IMR-90 (cell line): ENCODE measurements at regions not wholly inside any gene's neighbourhood (a gene's known extent, or its start where the extent isn't known, plus 50 kb on each side); places are given as distances from the start of the nearest gene placed in this dataset.

ENCODE experiments used
- POLR2A ChIP-seq: IDR thresholded peaks from 2 replicates; pipeline ENCODE4 v1.6.1; 2012; ENCODE audit warnings: mild to moderate bottlenecking, low read depth, low read length
- TF ChIP-seq, protein P1 (sequence below): fragments of 150-350 bp; IDR thresholded peaks from 2 replicates; pipeline ENCODE4 v1.6.1; 2016; ENCODE audit warnings: low read depth, mild to moderate bottlenecking, low read length, moderate library complexity, borderline replicate concordance

DNA sequence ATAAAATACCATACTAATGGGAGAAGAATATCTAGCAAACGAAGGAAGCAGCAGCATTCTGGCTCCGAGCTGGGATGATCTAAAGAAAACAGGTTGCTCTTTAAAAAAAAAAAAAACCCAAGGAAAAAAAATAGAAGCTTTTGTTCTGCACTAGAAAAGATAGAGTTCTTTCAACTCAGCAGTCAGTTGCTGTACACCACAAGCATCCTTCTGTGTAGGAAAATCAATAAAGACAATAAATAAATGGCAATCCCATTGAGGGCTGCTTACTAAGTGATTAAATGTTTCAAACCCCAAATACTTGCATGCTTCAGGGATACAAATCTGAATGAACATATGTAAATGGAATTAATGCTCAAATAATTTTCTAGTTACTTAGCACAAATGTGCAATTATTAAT is 207.1 kb downstream of the TEX36 start:
- TF ChIP-seq, protein P1, sequence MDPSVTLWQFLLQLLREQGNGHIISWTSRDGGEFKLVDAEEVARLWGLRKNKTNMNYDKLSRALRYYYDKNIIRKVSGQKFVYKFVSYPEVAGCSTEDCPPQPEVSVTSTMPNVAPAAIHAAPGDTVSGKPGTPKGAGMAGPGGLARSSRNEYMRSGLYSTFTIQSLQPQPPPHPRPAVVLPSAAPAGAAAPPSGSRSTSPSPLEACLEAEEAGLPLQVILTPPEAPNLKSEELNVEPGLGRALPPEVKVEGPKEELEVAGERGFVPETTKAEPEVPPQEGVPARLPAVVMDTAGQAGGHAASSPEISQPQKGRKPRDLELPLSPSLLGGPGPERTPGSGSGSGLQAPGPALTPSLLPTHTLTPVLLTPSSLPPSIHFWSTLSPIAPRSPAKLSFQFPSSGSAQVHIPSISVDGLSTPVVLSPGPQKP, result no peak
- TF ChIP-seq POLR2A, result no peak
